CD4-positive, alpha-beta T cell (primary cell): ENCODE measurements at regions not wholly inside any gene's neighbourhood (a gene's known extent, or its start where the extent isn't known, plus 50 kb on each side); places are given as distances from the start of the nearest gene placed in this dataset.
"Not testable (repeated sequence)": the region's sequence is repeated elsewhere in the genome, so short reads cannot be mapped to it uniquely, and the experiment has no call there.

ENCODE experiments used
- ATAC-seq: fragments of 200-7000 bp; cut with Tn5 transposase; one replicate; pipeline ENCODE4 v1.10.0; 2022; ENCODE audit warnings: mild to moderate bottlenecking; ENCODE audit not compliant: poor library complexity
- CTCF ChIA-PET: fragments of 350-600 bp; sonication (Branson Sonifier 250); formaldehyde crosslinking; loops from one replicate; lab custom pipeline; 2021; ENCODE audit warnings: antibody characterized with exemption, inconsistent platforms; lab: Charles Lee
- POLR2A ChIA-PET: fragments of 350-600 bp; sonication (Branson Sonifier 250); formaldehyde crosslinking; loops from one replicate; lab custom pipeline; 2021; ENCODE audit warnings: antibody characterized with exemption, inconsistent platforms; lab: Charles Lee
- DNase-seq, 14 experiments: peaks; one replicate each; pipeline ENCODE4 v3.0.0-alpha.2; 2013 to 2020; ENCODE audit warnings: mixed read lengths in 2 of 14
- H3K27ac ChIP-seq, 2 donors: one replicate each; pipeline versions ENCODE4 v1.5.1 to v1.7.0; 2013; ENCODE audit warnings: low read length in 2 of 2, low read depth in 1 of 2, mild to moderate bottlenecking in 1 of 2
- H3K27me3 ChIP-seq, 2 experiments: 1 replicate in 1 of 2; 2 replicates in 1 of 2; pipeline versions ENCODE4 v1.6.1 to v1.7.0; 2013; ENCODE audit warnings: low read length in 2 of 2, control low read depth in 1 of 2, mild to moderate bottlenecking in 1 of 2, moderate library complexity in 1 of 2; ENCODE audit not compliant: insufficient read depth in 2 of 2, control insufficient read depth in 1 of 2
- H3K36me3 ChIP-seq: one replicate; pipeline ENCODE4 v1.6.1; 2013; ENCODE audit warnings: low read length, control low read depth; ENCODE audit not compliant: insufficient read depth
- H3K4me1 ChIP-seq: one replicate; pipeline ENCODE4 v1.6.1; 2013; ENCODE audit warnings: low read length, control low read depth; ENCODE audit not compliant: insufficient read depth
- H3K4me3 ChIP-seq: one replicate; pipeline ENCODE4 v1.5.1; 2013; ENCODE audit warnings: mild to moderate bottlenecking, low read length, moderate library complexity
- H3K9me3 ChIP-seq, 2 experiments: 1 replicate in 1 of 2; 2 replicates in 1 of 2; pipeline versions ENCODE4 v1.6.1 to v1.7.0; 2013; ENCODE audit warnings: low read length in 2 of 2, mild to moderate bottlenecking in 2 of 2, control low read depth in 1 of 2, moderate library complexity in 1 of 2; ENCODE audit not compliant: control insufficient read depth in 1 of 2, insufficient read depth in 1 of 2
- H3K27ac Mint-ChIP-seq: one replicate; pipeline ENCODE4 v1.8.0; 2020; ENCODE audit warnings: mixed read lengths
- H3K27me3 Mint-ChIP-seq: one replicate; pipeline ENCODE4 v1.8.0; 2021; ENCODE audit warnings: mixed read lengths
- H3K36me3 Mint-ChIP-seq: one replicate; pipeline ENCODE4 v1.8.0; 2021; ENCODE audit warnings: low read depth, mixed read lengths
- H3K4me1 Mint-ChIP-seq: one replicate; pipeline ENCODE4 v1.8.0; 2021; ENCODE audit warnings: low read depth, mixed read lengths
- H3K4me3 Mint-ChIP-seq: one replicate; pipeline ENCODE4 v1.8.0; 2020; ENCODE audit warnings: mild to moderate bottlenecking, mixed read lengths
- H3K9me3 Mint-ChIP-seq: one replicate; pipeline ENCODE4 v1.8.0; 2020; ENCODE audit warnings: mixed read lengths
- CTCF ChIP-seq: fragments of 200-600 bp; IDR thresholded peaks from one replicate; pipeline ENCODE4 v1.8.0; 2022; ENCODE audit warnings: antibody characterized with exemption, mild to moderate bottlenecking
- intact Hi-C, 2 experiments: fragments of 100-400 bp; cut with DNase I in 1 of 2; cut with micrococcal nuclease in 1 of 2; formaldehyde crosslinking; loops; one replicate each; pipeline versions ENCODE4 v1.15.1 to v1.9.0; 2023 to 2025; cut with DNase I, micrococcal nuclease

GRCh38 chr21:24514081-24514733, 1093.1 kb downstream of the MRPL39 start:
- ATAC-seq (no peak), DNase-seq (peak in 1 of 14 experiments; percentile 9)
- Mint-ChIP-seq H3K27me3 (no peaks in the 10 kb centered on the region), H3K36me3 (no peaks in the 10 kb centered on the region), H3K4me1 (no peaks in the 10 kb centered on the region), H3K27ac (no peak overlapping the region), H3K4me3 (no peak overlapping the region), H3K9me3 (no peaks in the 10 kb centered on the region)
- CTCF ChIA-PET = no interaction called here
- Histone ChIP-seq H3K4me3 (no peak overlapping the region), H3K27ac (no peak overlapping the region), H3K9me3 (no peaks in the 10 kb centered on the region), H3K36me3 (no peaks in the 10 kb centered on the region), H3K27me3 (no peaks in the 10 kb centered on the region), H3K4me1 (no peaks in the 10 kb centered on the region)
- intact Hi-C loops = loop anchor here (5.0 to 10.0 kb wide), 2 partner anchors 659 to 662 kb away; no protein-coding TSS in a partner anchor
- peak; percentile 39 for TF ChIP-seq CTCF
- POLR2A ChIA-PET = no interaction called here

- H3K27me3 ChIP-seq = no peaks in the 10 kb centered on the region
- no peak for DNase-seq
- no peak overlapping the region for H3K4me3 ChIP-seq
- ChIA-PET POLR2A (no interaction called here), CTCF (no interaction called here)
- no peak overlapping the region for H3K4me3 Mint-ChIP-seq
- H3K9me3 Mint-ChIP-seq = no peaks in the 10 kb centered on the region
- H3K4me1 ChIP-seq = no peaks in the 10 kb centered on the region
- H3K9me3 ChIP-seq = peaks cover 0 to 7% of the 10 kb centered on the region in 2 experiments
- H3K27ac Mint-ChIP-seq = no peak overlapping the region
- intact Hi-C loops = no loop called here
- H3K27ac ChIP-seq = no peak overlapping the region
- H3K4me1 Mint-ChIP-seq = no peaks in the 10 kb centered on the region
- no peak for ATAC-seq
- TF ChIP-seq CTCF = no peak
- no peaks in the 10 kb centered on the region for H3K27me3 Mint-ChIP-seq
- H3K36me3 Mint-ChIP-seq = no peaks in the 10 kb centered on the region
- no peaks in the 10 kb centered on the region for H3K36me3 ChIP-seq
These were observed 1098.2 kb downstream of the MRPL39 start for GRCh38 chr21:24509131-24509530.

GRCh38 chr21:24486973-24487372, 1120.3 kb downstream of the MRPL39 start:
- Mint-ChIP-seq H3K27ac (no peak overlapping the region), H3K36me3 (no peaks in the 10 kb centered on the region), H3K4me3 (no peak overlapping the region), H3K4me1 (no peaks in the 10 kb centered on the region), H3K27me3 (no peaks in the 10 kb centered on the region), H3K9me3 (peaks cover 2% of the 10 kb centered on the region)
- no peak for TF ChIP-seq CTCF
- DNase-seq = no peak
- Histone ChIP-seq H3K4me1 (no peaks in the 10 kb centered on the region), H3K27ac (no peak overlapping the region), H3K4me3 (no peak overlapping the region), H3K9me3 (no peaks in the 10 kb centered on the region), H3K27me3 (no peaks in the 10 kb centered on the region), H3K36me3 (no peaks in the 10 kb centered on the region)
- intact Hi-C loops = no loop called here
- ATAC-seq = no peak
- CTCF ChIA-PET = no interaction called here
- POLR2A ChIA-PET = no interaction called here

GRCh38 chr21:24483361-24483760, 1123.9 kb downstream of the MRPL39 start:
- H3K36me3 ChIP-seq, H3K4me3 Mint-ChIP-seq, H3K27ac Mint-ChIP-seq, DNase-seq, POLR2A ChIA-PET, H3K27me3 ChIP-seq, H3K4me1 ChIP-seq, ATAC-seq, CTCF ChIA-PET, H3K27ac ChIP-seq, H3K27me3 Mint-ChIP-seq, H3K4me3 ChIP-seq, intact Hi-C loops, H3K9me3 ChIP-seq, H3K36me3 Mint-ChIP-seq, H3K9me3 Mint-ChIP-seq, H3K4me1 Mint-ChIP-seq: not testable (repeated sequence)
